Caco-2 (cell line): ENCODE measurements at regions not wholly inside any gene's neighbourhood (a gene's known extent, or its start where the extent isn't known, plus 50 kb on each side); places are given as distances from the start of the nearest gene placed in this dataset.

Source experiments
- BruUV-seq: library from RNA; stranded (reverse); fragments of 400-500 nt; replicated peaks from 2 replicates; lab custom pipeline; 2021; lab: Mats Ljungman, UMichigan
- CTCF ChIA-PET: fragments of 300-600 bp; sonication (Branson Sonifier 250); formaldehyde crosslinking; loops from one replicate; lab custom pipeline; 2022; ENCODE audit warnings: antibody characterized with exemption; lab: Charles Lee
- POLR2A ChIA-PET: fragments of 300-600 bp; sonication (Branson Sonifier 250); formaldehyde crosslinking; loops from one replicate; lab custom pipeline; 2022; ENCODE audit warnings: antibody characterized with exemption; lab: Charles Lee
- DNase-seq, 2 experiments: peaks; one replicate each; pipeline versions ENCODE4 v3.0.0 to v3.0.0-alpha.2; 2020 to 2022
- H3K27me3 ChIP-seq: replicated peaks from 2 replicates; pipeline ENCODE4 v1.6.0; 2011; ENCODE audit warnings: low read length; ENCODE audit not compliant: control insufficient read depth, insufficient read depth
- H3K36me3 ChIP-seq: 2 replicates; pipeline ENCODE4 v1.5.1; 2011; ENCODE audit warnings: low read length; ENCODE audit not compliant: control insufficient read depth, insufficient read depth
- H3K4me1 ChIP-seq: fragments of 250-450 bp; sonication (Bioruptor Pico); 2 replicates; pipeline ENCODE4 v1.5.1; 2020; ENCODE audit warnings: mild to moderate bottlenecking
- H3K4me3 ChIP-seq: 2 replicates; pipeline ENCODE4 v1.5.1; 2011; ENCODE audit warnings: low read depth, mild to moderate bottlenecking, control low read depth, low read length
- H3K9me3 ChIP-seq: fragments of 250-450 bp; sonication (Bioruptor Pico); 2 replicates; pipeline ENCODE4 v1.5.1; 2020; ENCODE audit warnings: mild to moderate bottlenecking, moderate library complexity
- H3K27ac Mint-ChIP-seq: one replicate; pipeline ENCODE4 v1.8.0; 2022; ENCODE audit warnings: mixed read lengths; ENCODE audit not compliant: unreplicated experiment
- H3K27me3 Mint-ChIP-seq: one replicate; pipeline ENCODE4 v1.8.0; 2022; ENCODE audit warnings: mixed read lengths; ENCODE audit not compliant: insufficient read depth, unreplicated experiment
- H3K36me3 Mint-ChIP-seq: one replicate; pipeline ENCODE4 v1.8.0; 2022; ENCODE audit warnings: mild to moderate bottlenecking, mixed read lengths; ENCODE audit not compliant: insufficient read depth, unreplicated experiment
- H3K4me1 Mint-ChIP-seq: one replicate; pipeline ENCODE4 v1.8.0; 2022; ENCODE audit warnings: low read depth, mixed read lengths; ENCODE audit not compliant: unreplicated experiment
- H3K4me3 Mint-ChIP-seq: one replicate; pipeline ENCODE4 v1.8.0; 2022; ENCODE audit warnings: mild to moderate bottlenecking, moderate library complexity, mixed read lengths; ENCODE audit not compliant: unreplicated experiment
- H3K9me3 Mint-ChIP-seq: one replicate; pipeline ENCODE4 v1.8.0; 2022; ENCODE audit warnings: mixed read lengths; ENCODE audit not compliant: unreplicated experiment
- CTCF ChIP-seq, 2 experiments: fragments of 200-600 bp in 1 of 2; IDR thresholded peaks; 1 replicate in 1 of 2; 2 replicates in 1 of 2; pipeline versions ENCODE4 v1.5.1 to v1.8.0; 2011 to 2022; ENCODE audit warnings: antibody characterized with exemption in 1 of 2, control low read depth in 1 of 2, inconsistent platforms in 1 of 2, low read depth in 1 of 2, low read length in 1 of 2, mild to moderate bottlenecking in 1 of 2, moderate library complexity in 1 of 2; ENCODE audit not compliant: insufficient read depth in 1 of 2, severe bottlenecking in 1 of 2, unreplicated experiment in 1 of 2
- intact Hi-C: fragments of 100-400 bp; cut with micrococcal nuclease; formaldehyde crosslinking; loops from one replicate; pipeline ENCODE4 v1.10.0; 2022; ENCODE audit not compliant: unreplicated experiment

GRCh38 chr5:28737682-28738081 lies 1699.3 kb upstream of the CDH9 start:
- ChIA-PET POLR2A (no interaction called here), CTCF (no interaction called here)
- Histone ChIP-seq H3K9me3 (no peaks in the 10 kb centered on the region), H3K4me1 (no peaks in the 10 kb centered on the region), H3K36me3 (no peaks in the 10 kb centered on the region), H3K4me3 (no peak overlapping the region), H3K27me3 (no peaks in the 10 kb centered on the region)
- H3K27me3 Mint-ChIP-seq: no peaks in the 10 kb centered on the region
- no peak for TF ChIP-seq CTCF (IDR thresholded peaks at IDR 0.05; ENCODE audit: insufficient read depth in 1 of 2, low read depth in 1 of 2, low read length in 1 of 2, severe bottlenecking in 1 of 2, unreplicated experiment in 1 of 2)
- H3K9me3 Mint-ChIP-seq: no peaks in the 10 kb centered on the region
- no peak overlapping the region for H3K4me3 Mint-ChIP-seq
- H3K36me3 Mint-ChIP-seq: no peaks in the 10 kb centered on the region
- H3K4me1 Mint-ChIP-seq: no peaks in the 10 kb centered on the region
- intact Hi-C loops: no loop called here
- no peak for DNase-seq
- no TSS peak for BruUV-seq
- no peak overlapping the region for H3K27ac Mint-ChIP-seq

- H3K9me3 ChIP-seq: no peaks in the 10 kb centered on the region
- no peak for TF ChIP-seq CTCF (IDR thresholded peaks at IDR 0.05; ENCODE audit: insufficient read depth in 1 of 2, low read depth in 1 of 2, low read length in 1 of 2, severe bottlenecking in 1 of 2, unreplicated experiment in 1 of 2)
- no peaks in the 10 kb centered on the region for H3K9me3 Mint-ChIP-seq
- no peak overlapping the region for H3K4me3 Mint-ChIP-seq
- POLR2A ChIA-PET: no interaction called here
- H3K27me3 Mint-ChIP-seq: no peaks in the 10 kb centered on the region
- no peaks in the 10 kb centered on the region for H3K4me1 Mint-ChIP-seq
- H3K27ac Mint-ChIP-seq: no peak overlapping the region
- DNase-seq: no peak
- no peaks in the 10 kb centered on the region for H3K4me1 ChIP-seq
- intact Hi-C loops: no loop called here
- H3K4me3 ChIP-seq: no peak overlapping the region
- no peaks in the 10 kb centered on the region for H3K36me3 ChIP-seq
- H3K36me3 Mint-ChIP-seq: no peaks in the 10 kb centered on the region
- BruUV-seq: no TSS peak
- CTCF ChIA-PET: no interaction called here
- H3K27me3 ChIP-seq: no peaks in the 10 kb centered on the region
Observed at GRCh38 chr5:28737222-28737621, 1698.8 kb upstream of the CDH9 start.

- H3K4me3 ChIP-seq: no peak overlapping the region
- Mint-ChIP-seq H3K36me3 (no peaks in the 10 kb centered on the region), H3K4me3 (no peak overlapping the region), H3K27me3 (no peaks in the 10 kb centered on the region), H3K9me3 (no peaks in the 10 kb centered on the region), H3K4me1 (no peaks in the 10 kb centered on the region), H3K27ac (no peak overlapping the region)
- no peaks in the 10 kb centered on the region for H3K9me3 ChIP-seq
- no TSS peak for BruUV-seq
- CTCF ChIA-PET: no interaction called here
- intact Hi-C loops: no loop called here
- no peaks in the 10 kb centered on the region for H3K36me3 ChIP-seq
- no peak for TF ChIP-seq CTCF (IDR thresholded peaks at IDR 0.05; ENCODE audit: insufficient read depth in 1 of 2, low read depth in 1 of 2, low read length in 1 of 2, severe bottlenecking in 1 of 2, unreplicated experiment in 1 of 2)
- POLR2A ChIA-PET: no interaction called here
- no peak for DNase-seq
- no peaks in the 10 kb centered on the region for H3K4me1 ChIP-seq
- H3K27me3 ChIP-seq: no peaks in the 10 kb centered on the region
Observed at GRCh38 chr5:28734396-28734795, 1696.0 kb upstream of the CDH9 start.
